CD4-positive, CD25-positive, alpha-beta regulatory T cell (primary cell): ENCODE measurements at regions not wholly inside any gene's neighbourhood (a gene's known extent, or its start where the extent isn't known, plus 50 kb on each side); places are given as distances from the start of the nearest gene placed in this dataset.
"Not testable (repeated sequence)": the region's sequence is repeated elsewhere in the genome, so short reads cannot be mapped to it uniquely, and the experiment has no call there.

Source experiments
- ATAC-seq, 2 donors: fragments of 150-1000 bp; cut with Tn5 transposase; one replicate each; pipeline ENCODE4 v1.10.0; 2021; ENCODE audit warnings: low read depth in 2 of 2, moderate number of reproducible peaks in 2 of 2, moderate library complexity in 1 of 2
- DNase-seq, 3 donors: peaks; one replicate each; pipeline versions ENCODE4 v3.0.0 to v3.0.0-alpha.2; 2012 to 2022; ENCODE audit warnings: mixed read lengths in 1 of 3
- H3K27ac ChIP-seq: one replicate; pipeline ENCODE4 v1.7.0; 2013; ENCODE audit warnings: mild to moderate bottlenecking, low read length; ENCODE audit not compliant: insufficient read depth, poor library complexity, severe bottlenecking
- H3K27me3 ChIP-seq: one replicate; pipeline ENCODE4 v1.7.0; 2013; ENCODE audit warnings: low read length; ENCODE audit not compliant: control insufficient read depth, insufficient read depth
- H3K36me3 ChIP-seq: one replicate; pipeline ENCODE4 v1.7.0; 2013; ENCODE audit warnings: mild to moderate bottlenecking, low read length, moderate library complexity; ENCODE audit not compliant: control insufficient read depth, insufficient read depth
- H3K4me1 ChIP-seq: 2 replicates; pipeline ENCODE4 v1.7.0; 2013; ENCODE audit warnings: mild to moderate bottlenecking, low read length; ENCODE audit not compliant: insufficient read depth, control insufficient read depth, poor library complexity, severe bottlenecking
- H3K4me3 ChIP-seq: one replicate; pipeline ENCODE4 v1.7.0; 2013; ENCODE audit warnings: low read depth, mild to moderate bottlenecking, low read length, moderate library complexity
- H3K9me3 ChIP-seq, 2 experiments: 1 replicate in 1 of 2; 2 replicates in 1 of 2; pipeline ENCODE4 v1.7.0; 2013; ENCODE audit warnings: low read length in 2 of 2, mild to moderate bottlenecking in 1 of 2, moderate library complexity in 1 of 2; ENCODE audit not compliant: control insufficient read depth in 2 of 2
- H3K27ac Mint-ChIP-seq, 3 donors: one replicate each; pipeline ENCODE4 v1.8.0; 2020 to 2022; ENCODE audit warnings: mild to moderate bottlenecking in 3 of 3, mixed read lengths in 3 of 3, moderate library complexity in 2 of 3
- H3K27me3 Mint-ChIP-seq: one replicate; pipeline ENCODE4 v1.8.0; 2022; ENCODE audit warnings: mild to moderate bottlenecking, mixed read lengths
- H3K36me3 Mint-ChIP-seq: one replicate; pipeline ENCODE4 v1.8.0; 2020; ENCODE audit warnings: mixed read lengths
- H3K4me1 Mint-ChIP-seq, 4 donors: one replicate each; pipeline ENCODE4 v1.8.0; 2020 to 2022; ENCODE audit warnings: mixed read lengths in 4 of 4, mild to moderate bottlenecking in 1 of 4
- H3K4me3 Mint-ChIP-seq, 4 donors: one replicate each; pipeline ENCODE4 v1.8.0; 2020 to 2022; ENCODE audit warnings: mild to moderate bottlenecking in 4 of 4, mixed read lengths in 4 of 4, moderate library complexity in 3 of 4
- H3K9me3 Mint-ChIP-seq, 7 donors: one replicate each; pipeline ENCODE4 v1.8.0; 2020 to 2022; ENCODE audit warnings: mixed read lengths in 7 of 7, mild to moderate bottlenecking in 3 of 7, moderate library complexity in 2 of 7

DNA sequence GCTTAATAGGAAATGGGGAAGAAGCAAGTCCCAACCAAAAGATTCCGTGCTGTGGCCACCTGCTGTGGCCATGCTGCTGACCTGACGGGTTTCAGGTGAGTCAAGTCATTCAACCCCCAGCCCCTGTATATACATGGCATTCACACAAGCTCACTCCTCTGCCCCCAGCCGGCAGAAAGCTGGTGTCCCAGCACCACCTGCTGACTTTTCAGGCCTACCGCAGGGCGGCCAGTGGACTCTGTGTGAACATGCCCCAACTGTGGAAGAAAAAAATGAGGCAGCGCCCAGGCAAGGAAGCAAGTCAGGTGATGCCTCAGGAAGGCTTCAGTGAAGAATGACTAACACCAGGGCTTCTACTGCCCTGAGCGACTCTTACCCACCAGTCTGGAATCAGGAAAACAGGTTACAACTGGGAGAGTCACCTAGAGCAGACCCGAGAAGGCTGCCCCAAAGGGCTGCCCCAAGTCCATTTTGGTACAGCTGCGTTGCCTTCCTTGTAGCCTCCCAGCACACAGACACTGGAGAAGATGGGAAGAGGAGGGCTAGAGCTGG lies 536.5 kb downstream of the TP53TG3F start:
- H3K27ac Mint-ChIP-seq, H3K27me3 Mint-ChIP-seq, H3K4me3 Mint-ChIP-seq, H3K36me3 Mint-ChIP-seq, H3K9me3 ChIP-seq, H3K4me3 ChIP-seq, H3K36me3 ChIP-seq, DNase-seq, H3K4me1 Mint-ChIP-seq, H3K27ac ChIP-seq, H3K27me3 ChIP-seq, H3K4me1 ChIP-seq, ATAC-seq: not testable (repeated sequence)
- peaks cover 0 to 11% (median 0%) of the 10 kb centered on the region in 7 donors for H3K9me3 Mint-ChIP-seq

DNA sequence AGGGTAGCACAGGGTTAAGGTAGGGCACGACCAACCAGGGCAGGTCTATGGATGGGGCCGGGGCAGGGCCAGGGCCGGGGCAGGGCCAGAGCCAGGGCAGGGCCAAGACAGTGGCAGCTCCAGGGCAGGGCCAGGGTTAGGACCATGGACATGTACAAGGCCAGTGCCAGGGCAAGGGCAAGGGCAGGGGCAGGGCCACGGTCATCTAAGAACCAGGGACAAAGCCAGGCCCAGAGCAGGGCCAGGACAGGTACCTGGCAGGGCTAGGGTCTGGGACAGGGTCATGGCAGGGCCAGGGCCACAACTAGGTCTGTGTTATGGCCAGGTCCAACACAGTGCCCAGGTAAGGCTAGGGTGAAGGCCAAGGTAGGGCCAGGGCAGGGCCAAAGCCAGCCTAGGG lies 541.8 kb downstream of the TP53TG3F start:
- not testable (repeated sequence) for H3K4me1 ChIP-seq, H3K27me3 Mint-ChIP-seq, H3K36me3 Mint-ChIP-seq, DNase-seq, H3K36me3 ChIP-seq, H3K27me3 ChIP-seq, H3K4me3 ChIP-seq, H3K9me3 ChIP-seq, ATAC-seq, H3K4me3 Mint-ChIP-seq, H3K9me3 Mint-ChIP-seq, H3K27ac Mint-ChIP-seq, H3K4me1 Mint-ChIP-seq, H3K27ac ChIP-seq

DNA sequence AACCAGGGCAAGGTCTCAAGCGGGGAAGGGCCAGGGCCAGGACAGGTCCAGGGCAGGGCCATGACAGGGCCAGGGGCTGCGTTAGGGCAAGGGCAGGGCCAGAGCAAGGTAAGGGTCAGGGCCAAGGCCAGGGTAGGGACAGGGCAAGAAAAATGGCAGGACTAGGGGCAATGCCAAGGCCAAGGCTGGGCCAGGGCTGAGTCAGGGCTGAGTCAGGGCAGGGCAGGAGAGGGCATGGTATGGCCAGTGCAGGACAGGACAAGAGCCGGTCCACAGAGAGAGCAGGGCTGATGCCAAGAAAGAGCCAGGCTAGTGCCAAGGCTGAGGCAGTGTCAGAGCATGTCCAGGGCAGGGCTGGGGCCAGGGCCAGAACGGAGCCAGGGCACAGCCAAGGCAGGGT lies 542.5 kb downstream of the TP53TG3F start:
- not testable (repeated sequence) for H3K4me3 Mint-ChIP-seq, H3K36me3 Mint-ChIP-seq, H3K9me3 ChIP-seq, H3K4me1 Mint-ChIP-seq, H3K27me3 ChIP-seq, H3K36me3 ChIP-seq, H3K27me3 Mint-ChIP-seq, H3K27ac Mint-ChIP-seq, H3K4me3 ChIP-seq, DNase-seq, H3K9me3 Mint-ChIP-seq, H3K4me1 ChIP-seq, H3K27ac ChIP-seq, ATAC-seq

DNA sequence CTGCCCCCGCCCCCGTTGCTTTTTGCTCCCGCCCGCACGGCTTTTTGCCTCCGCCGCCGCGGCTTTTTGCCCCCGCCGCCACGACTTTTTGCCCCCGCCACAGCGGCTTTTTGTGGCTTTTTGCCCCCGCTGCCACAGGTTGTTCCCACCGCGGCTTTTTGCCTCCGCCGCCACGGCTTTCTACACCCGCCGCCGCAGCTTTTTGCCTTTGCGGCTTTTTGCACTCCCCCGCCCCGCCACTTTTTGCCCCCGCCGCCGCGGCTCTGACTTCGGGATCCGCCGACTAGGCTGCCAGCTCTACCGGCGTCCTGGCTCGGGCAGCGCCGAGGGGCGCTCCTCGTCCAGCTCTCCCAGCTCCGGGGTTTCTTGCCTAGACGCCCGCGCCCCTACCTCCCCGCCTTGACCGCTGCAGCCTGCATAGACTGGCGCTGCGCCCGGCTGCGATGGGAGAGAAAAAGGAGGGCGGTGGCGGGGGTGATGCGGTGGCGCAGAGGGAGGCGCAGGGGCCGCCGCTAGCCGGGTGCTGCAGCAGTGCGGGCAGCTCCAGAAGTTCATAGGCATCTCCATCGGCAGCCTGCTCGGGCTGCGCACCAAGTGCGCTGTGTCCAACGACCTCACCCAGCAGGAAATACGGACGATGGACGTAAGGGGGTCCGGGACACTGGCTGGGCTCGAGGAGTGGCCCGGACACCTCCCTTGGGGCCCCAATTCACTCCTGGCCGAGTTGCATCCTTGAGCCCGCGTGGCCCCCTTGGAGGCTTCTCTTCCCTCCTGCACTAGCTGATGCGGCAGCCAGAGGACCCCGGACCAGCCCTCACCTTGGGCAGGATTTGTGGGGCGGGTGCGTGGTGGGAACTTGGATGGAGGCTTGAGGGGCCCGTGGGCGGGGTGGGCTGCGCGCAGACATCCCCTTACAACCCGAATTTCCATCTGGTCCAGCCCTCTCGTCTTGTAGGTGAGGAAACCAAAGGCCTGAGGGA lies 555.7 kb downstream of the TP53TG3F start:
- ATAC-seq, H3K27me3 Mint-ChIP-seq, H3K4me1 ChIP-seq, DNase-seq, H3K27ac Mint-ChIP-seq, H3K4me1 Mint-ChIP-seq, H3K27ac ChIP-seq, H3K4me3 ChIP-seq, H3K36me3 Mint-ChIP-seq, H3K9me3 ChIP-seq, H3K36me3 ChIP-seq, H3K4me3 Mint-ChIP-seq, H3K27me3 ChIP-seq: not testable (repeated sequence)
- H3K9me3 Mint-ChIP-seq = peaks cover 0 to 13% (median 6%) of the 10 kb centered on the region in 7 donors

DNA sequence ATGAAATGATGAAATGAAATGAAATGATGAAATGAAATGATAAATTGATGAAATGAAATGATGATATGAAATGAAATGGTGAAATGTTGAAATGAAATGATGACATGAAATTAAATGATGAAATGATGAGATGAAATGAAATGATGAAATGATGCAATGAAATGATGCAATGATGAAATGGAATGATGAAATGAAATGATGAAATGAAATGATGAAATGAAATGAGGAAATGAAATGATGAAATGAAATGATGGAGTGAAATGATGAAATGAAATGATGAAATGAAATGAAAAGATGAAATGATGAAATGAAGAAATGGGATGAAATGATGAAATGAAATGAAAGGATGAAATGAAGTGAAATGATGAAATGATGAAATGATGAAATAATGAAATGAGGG lies 558.9 kb downstream of the TP53TG3F start:
- not testable (repeated sequence) for DNase-seq, H3K4me1 Mint-ChIP-seq, H3K4me3 Mint-ChIP-seq, ATAC-seq, H3K4me1 ChIP-seq, H3K36me3 Mint-ChIP-seq, H3K27me3 ChIP-seq, H3K27me3 Mint-ChIP-seq, H3K4me3 ChIP-seq, H3K36me3 ChIP-seq, H3K9me3 ChIP-seq, H3K27ac ChIP-seq
- peaks cover 0 to 30% (median 12%) of the 10 kb centered on the region in 7 donors for H3K9me3 Mint-ChIP-seq
- peak overlapping the region in 1 of 3 donors; percentile 21 for H3K27ac Mint-ChIP-seq

DNA sequence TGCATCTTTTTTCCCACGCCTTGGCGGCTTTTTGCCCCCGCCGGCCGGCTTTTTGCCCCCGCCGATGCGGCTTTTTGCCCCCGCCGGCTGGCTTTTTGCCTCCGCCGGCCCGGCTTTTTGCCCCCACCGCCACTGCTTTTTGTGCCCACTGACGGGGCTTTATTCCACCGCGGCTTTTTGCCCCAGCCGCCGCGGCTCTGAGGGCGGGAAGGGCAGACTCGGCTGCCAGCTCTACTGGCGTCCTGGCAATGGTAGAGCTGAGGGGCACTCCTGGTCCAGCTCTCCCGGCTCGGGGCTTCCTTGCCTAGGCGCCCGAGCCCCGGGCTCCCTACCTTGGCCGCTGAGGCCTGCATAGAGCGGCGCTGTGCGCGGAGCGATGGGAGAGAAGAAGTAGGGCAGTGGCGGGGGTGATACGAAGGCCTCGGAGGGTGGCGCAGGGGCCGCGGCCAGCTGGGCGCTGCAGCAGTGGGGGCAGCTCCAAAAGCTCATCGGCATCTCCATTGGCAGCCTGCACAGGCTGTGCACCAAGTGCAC lies 591.4 kb downstream of the TP53TG3F start:
- Histone ChIP-seq H3K36me3 (no peaks in the 10 kb centered on the region), H3K4me3 (no peak overlapping the region), H3K27me3 (no peaks in the 10 kb centered on the region), H3K9me3 (peaks cover 5 to 14% of the 10 kb centered on the region in 2 experiments), H3K27ac (no peak overlapping the region), H3K4me1 (no peaks in the 10 kb centered on the region)
- H3K9me3 Mint-ChIP-seq = peaks cover 6 to 39% (median 20%) of the 10 kb centered on the region in 7 donors
- H3K4me1 Mint-ChIP-seq = peaks cover 0 to 5% (median 0%) of the 10 kb centered on the region in 4 donors
- H3K27ac Mint-ChIP-seq = no peak overlapping the region
- H3K36me3 Mint-ChIP-seq = no peaks in the 10 kb centered on the region
- DNase-seq (no peak), ATAC-seq (no peak)
- no peaks in the 10 kb centered on the region for H3K27me3 Mint-ChIP-seq
- no peak overlapping the region for H3K4me3 Mint-ChIP-seq

DNA sequence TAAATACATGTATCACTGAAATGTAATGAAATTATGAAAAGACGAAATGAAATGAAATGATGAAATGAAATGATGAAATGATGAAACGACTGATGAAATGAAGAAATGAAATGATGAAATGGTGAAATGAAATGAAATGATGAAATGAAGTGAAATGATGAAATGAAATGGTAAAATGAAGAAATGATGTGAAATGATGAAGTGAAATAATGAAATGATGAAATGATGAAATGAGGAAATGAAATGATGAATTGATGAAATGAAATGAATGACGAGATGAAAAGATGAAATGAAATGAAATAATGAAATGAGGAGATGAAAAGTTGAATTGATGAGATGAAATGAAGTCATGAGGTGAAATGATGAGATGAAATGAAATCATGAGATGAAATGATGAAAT lies 594.7 kb downstream of the TP53TG3F start:
- H3K4me1 ChIP-seq = no peaks in the 10 kb centered on the region
- no peaks in the 10 kb centered on the region for H3K36me3 ChIP-seq
- H3K27ac ChIP-seq = no peak overlapping the region
- Mint-ChIP-seq H3K27me3 (no peaks in the 10 kb centered on the region), H3K4me1 (peaks cover 0 to 5% (median 0%) of the 10 kb centered on the region in 4 donors), H3K36me3 (no peaks in the 10 kb centered on the region), H3K27ac (no peak overlapping the region), H3K9me3 (peaks cover 6 to 30% (median 22%) of the 10 kb centered on the region in 7 donors), H3K4me3 (no peak overlapping the region)
- no peak overlapping the region for H3K4me3 ChIP-seq
- DNase-seq (no peak), ATAC-seq (no peak)
- no peaks in the 10 kb centered on the region for H3K27me3 ChIP-seq
- H3K9me3 ChIP-seq = peaks cover 1 to 14% of the 10 kb centered on the region in 2 experiments
